IPS-18a (cell line): ENCODE measurements at regions not wholly inside any gene's neighbourhood (a gene's known extent, or its start where the extent isn't known, plus 50 kb on each side); places are given as distances from the start of the nearest gene placed in this dataset.

ENCODE experiments used
- H3K27ac ChIP-seq: one replicate; pipeline ENCODE4 v1.5.1; 2013; ENCODE audit warnings: low read length
- H3K27me3 ChIP-seq: one replicate; pipeline ENCODE4 v1.6.1; 2013; ENCODE audit warnings: mild to moderate bottlenecking, low read length; ENCODE audit not compliant: control insufficient read depth, insufficient read depth
- H3K36me3 ChIP-seq: one replicate; pipeline ENCODE4 v1.6.1; 2013; ENCODE audit warnings: low read depth, low read length; ENCODE audit not compliant: control insufficient read depth
- H3K4me1 ChIP-seq: one replicate; pipeline ENCODE4 v1.6.1; 2013; ENCODE audit warnings: low read depth, low read length; ENCODE audit not compliant: control insufficient read depth
- H3K4me3 ChIP-seq: one replicate; pipeline ENCODE4 v1.5.1; 2013; ENCODE audit warnings: low read length
- H3K9ac ChIP-seq: one replicate; pipeline ENCODE4 v1.6.1; 2013; ENCODE audit warnings: mild to moderate bottlenecking, low read length, moderate library complexity
- H3K9me3 ChIP-seq: one replicate; pipeline ENCODE4 v1.6.1; 2013; ENCODE audit warnings: low read depth, low read length; ENCODE audit not compliant: control insufficient read depth

- H3K27me3 ChIP-seq = no peaks in the 10 kb centered on the region
- H3K9me3 ChIP-seq = no peaks in the 10 kb centered on the region
- H3K4me3 ChIP-seq = no peak overlapping the region
- peaks cover 6% of the 10 kb centered on the region for H3K4me1 ChIP-seq
- no peak overlapping the region for H3K27ac ChIP-seq
- H3K9ac ChIP-seq = no peak overlapping the region
- H3K36me3 ChIP-seq = no peaks in the 10 kb centered on the region
These were observed 614.6 kb upstream of the MGMT start for GRCh38 chr10:128852449-128852848.

- Histone ChIP-seq H3K27me3 (no peaks in the 10 kb centered on the region), H3K27ac (no peak overlapping the region), H3K9ac (no peak overlapping the region), H3K9me3 (no peaks in the 10 kb centered on the region), H3K36me3 (no peaks in the 10 kb centered on the region), H3K4me1 (peaks cover 6% of the 10 kb centered on the region), H3K4me3 (no peak overlapping the region)
These were observed 614.1 kb upstream of the MGMT start for GRCh38 chr10:128852902-128853301.

GRCh38 chr10:128853537-128853936, 613.5 kb upstream of the MGMT start:
- no peaks in the 10 kb centered on the region for H3K36me3 ChIP-seq
- no peak overlapping the region for H3K27ac ChIP-seq
- H3K27me3 ChIP-seq = no peaks in the 10 kb centered on the region
- H3K4me3 ChIP-seq = no peak overlapping the region
- no peaks in the 10 kb centered on the region for H3K9me3 ChIP-seq
- peaks cover 6% of the 10 kb centered on the region for H3K4me1 ChIP-seq
- no peak overlapping the region for H3K9ac ChIP-seq

GRCh38 chr10:128854204-128854603, 612.8 kb upstream of the MGMT start:
- no peak overlapping the region for H3K4me3 ChIP-seq
- no peaks in the 10 kb centered on the region for H3K9me3 ChIP-seq
- peaks cover 6% of the 10 kb centered on the region for H3K4me1 ChIP-seq
- H3K36me3 ChIP-seq = no peaks in the 10 kb centered on the region
- H3K27me3 ChIP-seq = no peaks in the 10 kb centered on the region
- H3K9ac ChIP-seq = no peak overlapping the region
- H3K27ac ChIP-seq = no peak overlapping the region

GRCh38 chr10:128854963-128855362, 612.1 kb upstream of the MGMT start:
- no peak overlapping the region for H3K9ac ChIP-seq
- no peak overlapping the region for H3K4me3 ChIP-seq
- no peaks in the 10 kb centered on the region for H3K9me3 ChIP-seq
- H3K27me3 ChIP-seq = no peaks in the 10 kb centered on the region
- H3K36me3 ChIP-seq = no peaks in the 10 kb centered on the region
- peaks cover 6% of the 10 kb centered on the region for H3K4me1 ChIP-seq
- no peak overlapping the region for H3K27ac ChIP-seq

- H3K4me1 ChIP-seq = peaks cover 6% of the 10 kb centered on the region
- no peak overlapping the region for H3K4me3 ChIP-seq
These were observed 611.2 kb upstream of the MGMT start for GRCh38 chr10:128855618-128856428.

GRCh38 chr10:128859738-128860386, 607.2 kb upstream of the MGMT start:
- no peak overlapping the region for H3K4me3 ChIP-seq

More at GRCh38 chr10:128855618-128856428, 611.2 kb upstream of the MGMT start:
- H3K27me3 ChIP-seq = no peaks in the 10 kb centered on the region
- no peaks in the 10 kb centered on the region for H3K36me3 ChIP-seq
- H3K27ac ChIP-seq = no peak overlapping the region
- no peak overlapping the region for H3K9ac ChIP-seq
- H3K9me3 ChIP-seq = no peaks in the 10 kb centered on the region

GRCh38 chr10:128860574-128860973, 606.5 kb upstream of the MGMT start:
- H3K36me3 ChIP-seq = no peaks in the 10 kb centered on the region
- no peaks in the 10 kb centered on the region for H3K27me3 ChIP-seq
- no peak overlapping the region for H3K27ac ChIP-seq
- no peak overlapping the region for H3K4me3 ChIP-seq
- H3K9ac ChIP-seq = no peak overlapping the region
- H3K4me1 ChIP-seq = no peaks in the 10 kb centered on the region
- H3K9me3 ChIP-seq = no peaks in the 10 kb centered on the region

More at GRCh38 chr10:128859738-128860386, 607.2 kb upstream of the MGMT start:
- H3K27me3 ChIP-seq = no peaks in the 10 kb centered on the region
- H3K4me1 ChIP-seq = peaks cover 4% of the 10 kb centered on the region
- no peaks in the 10 kb centered on the region for H3K36me3 ChIP-seq
- H3K9me3 ChIP-seq = no peaks in the 10 kb centered on the region
- H3K9ac ChIP-seq = no peak overlapping the region
- H3K27ac ChIP-seq = no peak overlapping the region

- no peaks in the 10 kb centered on the region for H3K9me3 ChIP-seq
- H3K27ac ChIP-seq = no peak overlapping the region
- H3K27me3 ChIP-seq = no peaks in the 10 kb centered on the region
- no peaks in the 10 kb centered on the region for H3K36me3 ChIP-seq
- no peaks in the 10 kb centered on the region for H3K4me1 ChIP-seq
- no peak overlapping the region for H3K9ac ChIP-seq
- H3K4me3 ChIP-seq = no peak overlapping the region
These were observed 605.8 kb upstream of the MGMT start for GRCh38 chr10:128861018-128861901.

- no peaks in the 10 kb centered on the region for H3K4me1 ChIP-seq
- H3K9ac ChIP-seq = no peak overlapping the region
- H3K36me3 ChIP-seq = no peaks in the 10 kb centered on the region
- no peaks in the 10 kb centered on the region for H3K27me3 ChIP-seq
- no peaks in the 10 kb centered on the region for H3K9me3 ChIP-seq
- no peak overlapping the region for H3K4me3 ChIP-seq
- H3K27ac ChIP-seq = no peak overlapping the region
These were observed 603.6 kb upstream of the MGMT start for GRCh38 chr10:128863411-128863810.

GRCh38 chr10:128863823-128864405, 603.1 kb upstream of the MGMT start:
- Histone ChIP-seq H3K4me3 (no peak overlapping the region), H3K4me1 (no peaks in the 10 kb centered on the region), H3K27me3 (no peaks in the 10 kb centered on the region), H3K9ac (no peak overlapping the region), H3K36me3 (no peaks in the 10 kb centered on the region), H3K27ac (no peak overlapping the region), H3K9me3 (no peaks in the 10 kb centered on the region)
